Spleen (tissue), 3 donors: ENCODE measurements at regions not wholly inside any gene's neighbourhood (a gene's known extent, or its start where the extent isn't known, plus 50 kb on each side); places are given as distances from the start of the nearest gene placed in this dataset.

ENCODE experiments used
- POLR2A ChIP-seq, 3 donors: fragments of 450-650 bp; IDR thresholded peaks; one replicate each; pipeline ENCODE4 v1.5.1; 2017; ENCODE audit warnings: antibody characterized with exemption in 3 of 3, mild to moderate bottlenecking in 1 of 3
- POLR2AphosphoS5 ChIP-seq, 3 donors: sonication (generic); formaldehyde crosslinking; IDR thresholded peaks; one replicate each; pipeline ENCODE4 v1.5.1; 2017; ENCODE audit warnings: antibody characterized with exemption in 3 of 3

GRCh38 chr1:10928654-10929053, 83.8 kb upstream of the TARDBP start:
- TF ChIP-seq POLR2AphosphoS5 (IDR thresholded peaks at IDR 0.05) = no peak
- no peak for TF ChIP-seq POLR2A (IDR thresholded peaks at IDR 0.05)
